GM12864 (cell line): ENCODE measurements at regions not wholly inside any gene's neighbourhood (a gene's known extent, or its start where the extent isn't known, plus 50 kb on each side); places are given as distances from the start of the nearest gene placed in this dataset.

Source experiments
- DNase-seq: peaks from one replicate; pipeline ENCODE4 v3.0.0-alpha.2; 2011; ENCODE audit warnings: low read depth
- H3K4me3 ChIP-seq: 2 replicates; pipeline ENCODE4 v1.5.1; 2011; ENCODE audit warnings: mild to moderate bottlenecking, low read depth, low read length, control low read depth
- TF ChIP-seq, protein P1 (sequence below): IDR thresholded peaks from 2 replicates; pipeline ENCODE4 v1.5.1; 2011; ENCODE audit warnings: low read depth, mild to moderate bottlenecking, moderate library complexity, low read length, control low read depth, inconsistent platforms; ENCODE audit errors: missing control alignments

DNA sequence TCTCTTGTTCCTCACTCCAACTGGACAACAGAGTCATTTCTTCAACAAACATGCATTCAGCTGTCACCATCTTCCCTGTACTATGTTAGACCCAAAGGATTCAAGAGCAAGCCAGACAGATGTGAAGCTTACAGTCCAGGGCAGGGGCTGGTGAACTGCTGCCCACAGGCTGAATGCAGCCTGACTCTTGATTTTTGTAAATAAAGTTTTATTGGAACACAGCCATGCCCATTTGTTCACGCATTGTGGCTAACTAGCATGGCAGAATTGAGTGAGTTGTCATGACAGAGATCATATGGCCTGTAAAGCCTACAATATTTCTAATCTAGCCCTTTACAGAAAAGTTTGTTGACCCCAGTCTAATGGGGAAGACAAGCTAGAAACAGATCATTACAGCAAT is 208.7 kb downstream of the EMX2 start:
- TF ChIP-seq, protein P1, sequence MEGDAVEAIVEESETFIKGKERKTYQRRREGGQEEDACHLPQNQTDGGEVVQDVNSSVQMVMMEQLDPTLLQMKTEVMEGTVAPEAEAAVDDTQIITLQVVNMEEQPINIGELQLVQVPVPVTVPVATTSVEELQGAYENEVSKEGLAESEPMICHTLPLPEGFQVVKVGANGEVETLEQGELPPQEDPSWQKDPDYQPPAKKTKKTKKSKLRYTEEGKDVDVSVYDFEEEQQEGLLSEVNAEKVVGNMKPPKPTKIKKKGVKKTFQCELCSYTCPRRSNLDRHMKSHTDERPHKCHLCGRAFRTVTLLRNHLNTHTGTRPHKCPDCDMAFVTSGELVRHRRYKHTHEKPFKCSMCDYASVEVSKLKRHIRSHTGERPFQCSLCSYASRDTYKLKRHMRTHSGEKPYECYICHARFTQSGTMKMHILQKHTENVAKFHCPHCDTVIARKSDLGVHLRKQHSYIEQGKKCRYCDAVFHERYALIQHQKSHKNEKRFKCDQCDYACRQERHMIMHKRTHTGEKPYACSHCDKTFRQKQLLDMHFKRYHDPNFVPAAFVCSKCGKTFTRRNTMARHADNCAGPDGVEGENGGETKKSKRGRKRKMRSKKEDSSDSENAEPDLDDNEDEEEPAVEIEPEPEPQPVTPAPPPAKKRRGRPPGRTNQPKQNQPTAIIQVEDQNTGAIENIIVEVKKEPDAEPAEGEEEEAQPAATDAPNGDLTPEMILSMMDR = no peak
- no peak overlapping the region for H3K4me3 ChIP-seq
- DNase-seq = no peak

GRCh38 chr10:117752103-117752502 is 209.6 kb downstream of the EMX2 start:
- no peak for DNase-seq
- no peak overlapping the region for H3K4me3 ChIP-seq
- TF ChIP-seq, protein P1 = no peak

- no peak for DNase-seq
- H3K4me3 ChIP-seq = no peak overlapping the region
- TF ChIP-seq, protein P1 = no peak
These were observed 212.5 kb downstream of the EMX2 start for GRCh38 chr10:117754770-117755658.

DNA sequence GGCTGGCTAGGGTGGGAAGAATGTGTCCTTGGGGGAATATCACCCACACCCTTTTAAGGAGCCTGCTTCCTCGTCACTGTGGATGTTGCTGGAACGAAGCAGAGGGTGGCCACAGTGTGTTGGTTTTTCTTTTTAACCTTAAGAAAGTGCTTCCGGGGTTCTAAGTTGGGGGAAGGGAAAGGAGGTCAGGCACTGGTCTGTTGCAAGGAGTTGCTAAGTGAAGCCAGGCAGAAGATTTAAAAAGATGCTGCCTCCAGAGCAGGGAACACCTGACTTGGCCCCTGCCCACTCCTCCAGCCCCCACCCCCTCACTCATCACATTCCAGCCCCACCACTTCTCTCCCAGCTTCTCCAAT is 213.1 kb downstream of the EMX2 start:
- no peak overlapping the region for H3K4me3 ChIP-seq
- no peak for DNase-seq
- TF ChIP-seq, protein P1 = no peak

DNA sequence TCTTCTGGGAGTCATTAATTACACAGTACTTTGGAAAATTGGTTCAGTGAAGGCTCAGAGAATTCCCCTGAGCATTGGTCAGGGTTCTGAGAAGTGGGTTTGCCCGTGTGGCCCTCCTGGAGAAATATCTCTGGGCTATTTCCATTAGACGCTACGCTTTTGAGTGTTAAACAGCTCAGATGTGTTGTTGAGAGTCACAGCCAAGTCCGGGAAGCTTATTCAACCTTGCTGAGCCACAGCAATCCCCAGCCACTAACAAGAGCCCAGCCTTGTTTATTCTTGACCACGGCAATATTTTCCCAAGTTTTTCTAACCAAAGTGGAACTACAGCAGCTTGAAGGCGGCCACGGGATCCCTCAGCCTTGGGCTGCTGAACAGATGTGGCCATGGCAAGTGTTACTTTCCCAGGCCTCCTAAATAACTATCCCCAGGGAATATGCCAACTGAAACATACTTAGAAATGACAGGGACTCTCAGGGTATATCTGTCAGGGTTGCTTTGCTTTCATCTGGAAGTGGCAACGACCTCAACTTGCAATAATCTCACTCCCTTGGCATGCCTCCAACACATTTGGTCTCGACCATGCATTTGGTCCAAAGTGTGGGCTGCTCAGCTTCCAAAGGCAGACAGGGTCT is 214.7 kb downstream of the EMX2 start:
- no peak overlapping the region for H3K4me3 ChIP-seq
- no peak for DNase-seq
- TF ChIP-seq, protein P1 = no peak

DNA sequence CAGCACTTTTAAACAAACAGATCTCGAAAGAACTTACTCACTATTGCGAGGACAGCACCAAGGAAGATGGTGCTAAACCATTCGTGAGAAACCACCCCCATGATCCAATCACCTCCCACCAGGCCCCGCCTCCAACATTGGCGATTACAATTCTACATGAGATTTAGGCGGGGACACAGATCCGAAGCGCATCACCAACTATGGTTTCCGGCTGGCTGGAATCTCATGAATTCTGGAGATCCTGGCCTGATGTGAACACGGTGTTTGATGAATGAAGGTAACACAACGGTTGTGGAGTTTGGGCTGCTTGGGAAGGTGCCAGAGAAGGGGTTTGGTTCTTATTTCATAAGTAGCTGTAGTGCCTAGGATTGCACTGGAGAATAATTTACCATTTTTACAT is 216.7 kb downstream of the EMX2 start:
- TF ChIP-seq, protein P1 = no peak
- H3K4me3 ChIP-seq = no peak overlapping the region
- DNase-seq = no peak
